Endothelial cell of umbilical vein (primary cell): ENCODE measurements at regions not wholly inside any gene's neighbourhood (a gene's known extent, or its start where the extent isn't known, plus 50 kb on each side); places are given as distances from the start of the nearest gene placed in this dataset.

Experiments
- BruUV-seq: library from RNA; stranded (reverse); fragments of 400-500 nt; replicated peaks from 2 replicates; lab custom pipeline; 2021; lab: Mats Ljungman, UMichigan
- CTCF ChIA-PET: fragments of 300-600, 350-600 bp; sonication (Branson Sonifier 250); formaldehyde crosslinking; loops from one replicate; lab custom pipeline; 2021; ENCODE audit warnings: antibody characterized with exemption, inconsistent platforms; lab: Charles Lee
- POLR2A ChIA-PET: fragments of 300-600, 350-600 bp; sonication (Branson Sonifier 250); formaldehyde crosslinking; loops from one replicate; lab custom pipeline; 2021; ENCODE audit warnings: antibody characterized with exemption, inconsistent platforms; lab: Charles Lee
- DNase-seq: peaks from one replicate; pipeline ENCODE4 v3.0.0-alpha.2; 2011; ENCODE audit warnings: low read depth, low spot score
- FAIRE-seq: peaks from 2 replicates; lab custom pipeline; 2011; peaks lifted over from hg19 to GRCh38; lab: Jason Lieb, UNC
- H2AFZ ChIP-seq: 2 replicates; pipeline ENCODE4 v1.6.0; 2012; ENCODE audit warnings: low read depth, low read length, control low read depth, inconsistent platforms
- H3K27ac ChIP-seq: 2 replicates; pipeline ENCODE4 v1.5.1; 2011; ENCODE audit warnings: low read depth, mild to moderate bottlenecking, control low read depth, low read length, moderate library complexity; ENCODE audit not compliant: insufficient read depth
- H3K27me3 ChIP-seq, 2 experiments: 2 replicates each; pipeline versions ENCODE4 v1.6.0 to v1.6.1; 2011; ENCODE audit warnings: low read length in 2 of 2, mixed read lengths in 1 of 2; ENCODE audit not compliant: control insufficient read depth in 2 of 2, insufficient read depth in 2 of 2
- H3K36me3 ChIP-seq, 2 experiments: 2 replicates in 1 of 2; 3 replicates in 1 of 2; pipeline ENCODE4 v1.5.1; 2011; ENCODE audit warnings: low read length in 2 of 2, mild to moderate bottlenecking in 1 of 2, moderate library complexity in 1 of 2; ENCODE audit not compliant: control insufficient read depth in 2 of 2, insufficient read depth in 2 of 2; ENCODE audit errors: extremely low read depth in 1 of 2
- H3K4me1 ChIP-seq: 3 replicates; pipeline ENCODE4 v1.5.1; 2011; ENCODE audit warnings: mild to moderate bottlenecking, low read length; ENCODE audit not compliant: control insufficient read depth, insufficient read depth; ENCODE audit errors: extremely low read depth
- H3K4me2 ChIP-seq: 2 replicates; pipeline ENCODE4 v1.6.1; 2011; ENCODE audit warnings: low read length, control low read depth, mixed read lengths; ENCODE audit not compliant: insufficient read depth
- H3K4me3 ChIP-seq, 3 experiments: fragments of 200-600 bp in 1 of 3; sonication (generic), shearing (Covaris generic) in 1 of 3; replicated peaks in 1 of 3; 2 replicates each; pipeline ENCODE4 v1.5.1; 2011 to 2016; ENCODE audit warnings: control low read depth in 3 of 3, low read length in 3 of 3, mild to moderate bottlenecking in 2 of 3, inconsistent platforms in 1 of 3, low read depth in 1 of 3, moderate library complexity in 1 of 3; ENCODE audit not compliant: insufficient read depth in 1 of 3
- H3K79me2 ChIP-seq: 2 replicates; pipeline ENCODE4 v1.6.0; 2012; ENCODE audit warnings: low read length, inconsistent platforms; ENCODE audit not compliant: control insufficient read depth, insufficient read depth
- H3K9ac ChIP-seq: replicated peaks from 2 replicates; pipeline ENCODE3; 2011; ENCODE audit warnings: low read length, control low read depth; ENCODE audit not compliant: insufficient read depth; ENCODE audit errors: extremely low read depth
- H3K9me1 ChIP-seq: replicated peaks from 3 replicates; pipeline ENCODE4 v1.6.0; 2011; ENCODE audit warnings: mild to moderate bottlenecking, low read length; ENCODE audit not compliant: control insufficient read depth, insufficient read depth; ENCODE audit errors: extremely low read depth
- H3K9me3 ChIP-seq: replicated peaks from 2 replicates; pipeline ENCODE4 v1.5.1; 2012; ENCODE audit warnings: low read length, inconsistent platforms; ENCODE audit not compliant: control insufficient read depth, insufficient read depth
- H4K20me1 ChIP-seq: replicated peaks from 2 replicates; pipeline ENCODE3; 2011; ENCODE audit warnings: mild to moderate bottlenecking, low read length; ENCODE audit not compliant: control insufficient read depth, insufficient read depth; ENCODE audit errors: extremely low read depth
- EZH2 ChIP-seq: IDR thresholded peaks from 2 replicates; pipeline ENCODE4 v1.6.1; 2012; ENCODE audit warnings: borderline replicate concordance, low read depth, mild to moderate bottlenecking, moderate library complexity, low read length, inconsistent platforms; ENCODE audit not compliant: severe bottlenecking
- FOS ChIP-seq: IDR thresholded peaks from 2 replicates; pipeline ENCODE4 v1.6.1; 2011; ENCODE audit warnings: mild to moderate bottlenecking, low read length, moderate library complexity, borderline replicate concordance; ENCODE audit not compliant: insufficient read depth
- GATA2 ChIP-seq: IDR thresholded peaks from 2 replicates; pipeline ENCODE4 v1.7.0; 2011; ENCODE audit warnings: low read depth, mild to moderate bottlenecking, moderate library complexity, mixed read lengths, low read length; ENCODE audit not compliant: insufficient read length, insufficient read depth
- JUN ChIP-seq: IDR thresholded peaks from 2 replicates; pipeline ENCODE4 v1.6.1; 2011; ENCODE audit warnings: borderline replicate concordance, low read depth; ENCODE audit not compliant: insufficient read length, insufficient read depth
- MAX ChIP-seq: IDR thresholded peaks from 2 replicates; pipeline ENCODE4 v1.6.1; 2011; ENCODE audit not compliant: insufficient read depth, insufficient read length
- MYC ChIP-seq: IDR thresholded peaks from one replicate; pipeline ENCODE4 v1.6.1; 2011; ENCODE audit warnings: mild to moderate bottlenecking, low read depth, low read length
- POLR2A ChIP-seq: IDR thresholded peaks from 2 replicates; pipeline ENCODE4 v1.6.1; 2012; ENCODE audit warnings: low read depth, mild to moderate bottlenecking, control low read depth, low read length
- POLR2AphosphoS5 ChIP-seq: IDR thresholded peaks from 2 replicates; pipeline ENCODE4 v1.6.1; 2012; ENCODE audit warnings: low read depth, mild to moderate bottlenecking, control low read depth, low read length, moderate library complexity; ENCODE audit not compliant: insufficient read depth
- dilution Hi-C: fragments of 300-500 bp; cut with MboI; formaldehyde crosslinking; loops from one replicate; pipeline ENCODE4 v1.15.0; 2019; ENCODE audit warnings: low sequenced_read_pairs; ENCODE audit not compliant: extremely low pct_ligation_motif_present
- intact Hi-C: fragments of 100-400 bp; cut with micrococcal nuclease; formaldehyde crosslinking; loops from one replicate; pipeline ENCODE4 v1.10.0; 2022
- TF ChIP-seq, protein P1 (sequence below), 2 donors: IDR thresholded peaks; 1 replicate in 1 of 2; 2 replicates in 1 of 2; pipeline ENCODE4 v1.5.1; 2011; ENCODE audit warnings: low read length in 2 of 2, mild to moderate bottlenecking in 2 of 2, moderate library complexity in 2 of 2, control low read depth in 1 of 2, inconsistent platforms in 1 of 2, low read depth in 1 of 2; ENCODE audit not compliant: insufficient read depth in 1 of 2; ENCODE audit errors: extremely low read depth in 1 of 2

GRCh38 chr18:4524096-4524495 lies 69.0 kb upstream of the DLGAP1 start:
- FAIRE-seq (no peak), DNase-seq (no peak)
- H3K4me3 ChIP-seq = no peak overlapping the region
- dilution Hi-C loops (no loop called here), intact Hi-C loops (no loop called here)
- no peak overlapping the region for H3K27ac ChIP-seq
- no peaks in the 10 kb centered on the region for H4K20me1 ChIP-seq
- CTCF ChIA-PET = no interaction called here
- H3K36me3 ChIP-seq = no peaks in the 10 kb centered on the region
- H3K9ac ChIP-seq = no peak overlapping the region
- TF ChIP-seq EZH2 (no peak), MYC (no peak), GATA2 (no peak), POLR2AphosphoS5 (no peak), POLR2A (no peak), JUN (no peak), FOS (no peak), MAX (no peak)
- TF ChIP-seq, protein P1, sequence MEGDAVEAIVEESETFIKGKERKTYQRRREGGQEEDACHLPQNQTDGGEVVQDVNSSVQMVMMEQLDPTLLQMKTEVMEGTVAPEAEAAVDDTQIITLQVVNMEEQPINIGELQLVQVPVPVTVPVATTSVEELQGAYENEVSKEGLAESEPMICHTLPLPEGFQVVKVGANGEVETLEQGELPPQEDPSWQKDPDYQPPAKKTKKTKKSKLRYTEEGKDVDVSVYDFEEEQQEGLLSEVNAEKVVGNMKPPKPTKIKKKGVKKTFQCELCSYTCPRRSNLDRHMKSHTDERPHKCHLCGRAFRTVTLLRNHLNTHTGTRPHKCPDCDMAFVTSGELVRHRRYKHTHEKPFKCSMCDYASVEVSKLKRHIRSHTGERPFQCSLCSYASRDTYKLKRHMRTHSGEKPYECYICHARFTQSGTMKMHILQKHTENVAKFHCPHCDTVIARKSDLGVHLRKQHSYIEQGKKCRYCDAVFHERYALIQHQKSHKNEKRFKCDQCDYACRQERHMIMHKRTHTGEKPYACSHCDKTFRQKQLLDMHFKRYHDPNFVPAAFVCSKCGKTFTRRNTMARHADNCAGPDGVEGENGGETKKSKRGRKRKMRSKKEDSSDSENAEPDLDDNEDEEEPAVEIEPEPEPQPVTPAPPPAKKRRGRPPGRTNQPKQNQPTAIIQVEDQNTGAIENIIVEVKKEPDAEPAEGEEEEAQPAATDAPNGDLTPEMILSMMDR (IDR thresholded peaks at IDR 0.05; ENCODE audit: extremely low read depth in 1 of 2, insufficient read depth in 1 of 2, low read depth in 1 of 2, low read length in 2 of 2) = no peak
- no peaks in the 10 kb centered on the region for H3K9me3 ChIP-seq
- H3K4me1 ChIP-seq = no peaks in the 10 kb centered on the region
- BruUV-seq = no TSS peak
- no peak overlapping the region for H2AFZ ChIP-seq
- POLR2A ChIA-PET = no interaction called here
- H3K9me1 ChIP-seq = no peaks in the 10 kb centered on the region
- H3K27me3 ChIP-seq = no peaks in the 10 kb centered on the region
- no peak overlapping the region for H3K4me2 ChIP-seq
- H3K79me2 ChIP-seq = no peaks in the 10 kb centered on the region
